IMR-90 (cell line): ENCODE measurements at regions not wholly inside any gene's neighbourhood (a gene's known extent, or its start where the extent isn't known, plus 50 kb on each side); places are given as distances from the start of the nearest gene placed in this dataset.

Experiments
- ATAC-seq: fragments of 200-7000 bp; cut with Tn5 transposase; 2 replicates; pipeline ENCODE4 v1.9.1; 2020; ENCODE audit warnings: low read depth, mild to moderate bottlenecking, moderate library complexity
- BruUV-seq: library from RNA; stranded (reverse); fragments of 400-500 nt; replicated peaks from 2 replicates; lab custom pipeline; 2021; lab: Mats Ljungman, UMichigan
- CTCF ChIA-PET: fragments of 300-600 bp; formaldehyde crosslinking; extraction: SDS; loops from one replicate; lab custom pipeline; 2021; ENCODE audit warnings: antibody characterized with exemption; lab: Yijun Ruan, JAX
- POLR2A ChIA-PET: fragments of 300-600 bp; sonication (Branson Sonifier 250); formaldehyde crosslinking; loops from one replicate; lab custom pipeline; 2022; ENCODE audit warnings: antibody characterized with exemption; ENCODE audit not compliant: unreplicated experiment; lab: Charles Lee
- DNase-seq: peaks from one replicate; pipeline ENCODE4 v3.0.0; 2013
- H2AFZ ChIP-seq: replicated peaks from 2 replicates; pipeline ENCODE3; 2013; ENCODE audit warnings: low read length, mild to moderate bottlenecking; ENCODE audit not compliant: poor library complexity
- H2AK5ac ChIP-seq: 2 replicates; pipeline ENCODE4 v1.6.1; 2013; ENCODE audit warnings: low read depth, low read length, inconsistent platforms
- H2AK9ac ChIP-seq: replicated peaks from 2 replicates; pipeline ENCODE3; 2013; ENCODE audit warnings: mild to moderate bottlenecking, low read depth, low read length, moderate library complexity; ENCODE audit not compliant: poor library complexity
- H2BK120ac ChIP-seq: 2 replicates; pipeline ENCODE4 v1.6.1; 2013; ENCODE audit warnings: low read depth, low read length, inconsistent platforms
- H2BK15ac ChIP-seq: 3 replicates; pipeline ENCODE4 v1.6.1; 2013; ENCODE audit warnings: low read depth, low read length, inconsistent platforms
- H2BK20ac ChIP-seq: 2 replicates; pipeline ENCODE4 v1.6.1; 2013; ENCODE audit warnings: low read depth, mild to moderate bottlenecking, inconsistent platforms, low read length, moderate library complexity
- H2BK5ac ChIP-seq: 2 replicates; pipeline ENCODE4 v1.6.1; 2013; ENCODE audit warnings: mild to moderate bottlenecking, low read depth, low read length, inconsistent platforms; ENCODE audit not compliant: poor library complexity, severe bottlenecking
- H3K14ac ChIP-seq: replicated peaks from 2 replicates; pipeline ENCODE4 v1.6.1; 2013; ENCODE audit warnings: low read depth, low read length, inconsistent platforms
- H3K18ac ChIP-seq: 2 replicates; pipeline ENCODE4 v1.6.1; 2013; ENCODE audit warnings: low read depth, low read length, control low read depth
- H3K23ac ChIP-seq: 2 replicates; pipeline ENCODE4 v1.6.1; 2013; ENCODE audit warnings: low read depth, low read length, inconsistent platforms
- H3K27ac ChIP-seq: 2 replicates; pipeline ENCODE4 v1.5.1; 2013; ENCODE audit warnings: mild to moderate bottlenecking, control low read depth, low read length; ENCODE audit not compliant: insufficient read depth
- H3K27me3 ChIP-seq: 2 replicates; pipeline ENCODE4 v1.6.1; 2013; ENCODE audit warnings: low read length; ENCODE audit not compliant: control insufficient read depth, insufficient read depth
- H3K36me3 ChIP-seq: 2 replicates; pipeline ENCODE4 v1.6.1; 2013; ENCODE audit warnings: low read length, mixed read lengths; ENCODE audit not compliant: control insufficient read depth, insufficient read depth
- H3K4ac ChIP-seq: 2 replicates; pipeline ENCODE4 v1.6.1; 2013; ENCODE audit warnings: low read depth, low read length, inconsistent platforms
- H3K4me1 ChIP-seq: 2 replicates; pipeline ENCODE4 v1.6.1; 2013; ENCODE audit warnings: low read length, mixed read lengths; ENCODE audit not compliant: control insufficient read depth, insufficient read depth
- H3K4me2 ChIP-seq: 2 replicates; pipeline ENCODE4 v1.6.1; 2013; ENCODE audit warnings: low read depth, mild to moderate bottlenecking, control low read depth, low read length, moderate library complexity
- H3K4me3 ChIP-seq: 2 replicates; pipeline ENCODE4 v1.5.1; 2013; ENCODE audit warnings: low read depth, mild to moderate bottlenecking, control low read depth, low read length, moderate library complexity; ENCODE audit not compliant: insufficient read depth
- H3K56ac ChIP-seq: 2 replicates; pipeline ENCODE4 v1.6.1; 2013; ENCODE audit warnings: low read length, inconsistent platforms; ENCODE audit not compliant: insufficient read depth; ENCODE audit errors: extremely low read depth
- H3K79me1 ChIP-seq, 2 experiments: 2 replicates each; pipeline ENCODE4 v1.6.1; 2013; ENCODE audit warnings: low read length in 2 of 2, inconsistent platforms in 1 of 2, low read depth in 1 of 2
- H3K9ac ChIP-seq: 2 replicates; pipeline ENCODE4 v1.6.1; 2013; ENCODE audit warnings: low read depth, low read length, control low read depth
- H3K9me1 ChIP-seq: 2 replicates; pipeline ENCODE4 v1.6.1; 2013; ENCODE audit warnings: low read length, inconsistent platforms; ENCODE audit not compliant: insufficient read depth
- H3K9me3 ChIP-seq: 2 replicates; pipeline ENCODE4 v1.6.1; 2013; ENCODE audit warnings: low read length; ENCODE audit not compliant: control insufficient read depth, insufficient read depth
- H4K20me1 ChIP-seq: 2 replicates; pipeline ENCODE4 v1.6.1; 2013; ENCODE audit warnings: low read length, inconsistent platforms; ENCODE audit not compliant: insufficient read depth
- H4K5ac ChIP-seq: 2 replicates; pipeline ENCODE4 v1.6.1; 2013; ENCODE audit warnings: mild to moderate bottlenecking, low read depth, low read length, control low read depth
- H4K8ac ChIP-seq, 2 experiments: 2 replicates each; pipeline ENCODE4 v1.6.1; 2013; ENCODE audit warnings: low read depth in 2 of 2, low read length in 2 of 2, control low read depth in 1 of 2, inconsistent platforms in 1 of 2
- H4K91ac ChIP-seq: 2 replicates; pipeline ENCODE4 v1.6.1; 2013; ENCODE audit warnings: low read depth, low read length, inconsistent platforms; ENCODE audit not compliant: insufficient read depth
- BHLHE40 ChIP-seq: fragments of 150-350 bp; IDR thresholded peaks from 2 replicates; pipeline ENCODE4 v1.6.1; 2016; ENCODE audit warnings: mild to moderate bottlenecking, low read depth, low read length
- CHD1 ChIP-seq: IDR thresholded peaks from 2 replicates; pipeline ENCODE4 v1.6.1; 2012; ENCODE audit warnings: low read depth, low read length, improper control_type of control experiment
- FOS ChIP-seq: fragments of 150-350 bp; IDR thresholded peaks from 2 replicates; pipeline ENCODE4 v1.6.1; 2016; ENCODE audit warnings: low read depth, low read length
- MAFK ChIP-seq: IDR thresholded peaks from 2 replicates; pipeline ENCODE4 v1.6.1; 2012; ENCODE audit warnings: low read depth, low read length, improper control_type of control experiment
- MXI1 ChIP-seq: IDR thresholded peaks from 2 replicates; pipeline ENCODE4 v1.6.1; 2012; ENCODE audit warnings: low read depth, mild to moderate bottlenecking, low read length, moderate library complexity, borderline replicate concordance
- NFE2L2 ChIP-seq: fragments of 150-350 bp; IDR thresholded peaks from 2 replicates; pipeline ENCODE4 v1.6.1; 2016; ENCODE audit warnings: low read depth, mild to moderate bottlenecking, low read length
- POLR2A ChIP-seq: IDR thresholded peaks from 2 replicates; pipeline ENCODE4 v1.6.1; 2012; ENCODE audit warnings: mild to moderate bottlenecking, low read depth, low read length
- RAD21 ChIP-seq: IDR thresholded peaks from 2 replicates; pipeline ENCODE4 v1.6.1; 2012; ENCODE audit warnings: low read length, improper control_type of control experiment
- RCOR1 ChIP-seq: IDR thresholded peaks from 2 replicates; pipeline ENCODE4 v1.6.1; 2012; ENCODE audit warnings: mild to moderate bottlenecking, low read length, improper control_type of control experiment; ENCODE audit not compliant: insufficient replicate concordance
- RFX5 ChIP-seq: IDR thresholded peaks from 2 replicates; pipeline ENCODE4 v1.8.0; 2012; ENCODE audit warnings: low read depth, mild to moderate bottlenecking, low read length, moderate library complexity
- WGBS, 2 experiments: methylation state at CpG; one replicate each; pipeline versions ENCODE4 v1.1.5 to v1.1.7; 2013; ENCODE audit warnings: missing lambda C conversion rate in 2 of 2; ENCODE audit not compliant: insufficient read length in 1 of 2; ENCODE audit errors: extremely low coverage in 2 of 2; 5-methylcytosine and 5-hydroxymethylcytosine counted together
- dilution Hi-C: fragments of 300-500 bp; cut with HindIII; formaldehyde crosslinking; loops from one replicate; pipeline ENCODE4 v1.14.3; 2018; ENCODE audit warnings: low sequenced_read_pairs; ENCODE audit not compliant: unreplicated experiment
- in situ Hi-C: fragments of 300-500 bp; cut with MboI; formaldehyde crosslinking; loops from 3 replicates; pipeline ENCODE4 v1.14.3; 2019; ENCODE audit warnings: low sequenced_read_pairs, inconsistent platforms, mixed read lengths
- intact Hi-C: fragments of 100-400 bp; cut with micrococcal nuclease; formaldehyde crosslinking; loops from 2 replicates; pipeline ENCODE4 v1.10.0; 2022
- TF ChIP-seq, protein P1 (sequence below): fragments of 150-350 bp; IDR thresholded peaks from 2 replicates; pipeline ENCODE4 v1.6.1; 2016; ENCODE audit warnings: low read depth, mild to moderate bottlenecking, low read length, moderate library complexity, borderline replicate concordance
- TF ChIP-seq, protein P2 (sequence below): fragments of 150-350 bp; IDR thresholded peaks from 2 replicates; pipeline ENCODE4 v1.6.1; 2017; ENCODE audit warnings: mild to moderate bottlenecking, antibody characterized with exemption, low read length, low read depth
- TF ChIP-seq, protein P3 (sequence below): conservative IDR thresholded peaks from 2 replicates; pipeline ENCODE4 v1.5.1; 2012; ENCODE audit warnings: mild to moderate bottlenecking, low read depth, low read length, improper control_type of control experiment

DNA sequence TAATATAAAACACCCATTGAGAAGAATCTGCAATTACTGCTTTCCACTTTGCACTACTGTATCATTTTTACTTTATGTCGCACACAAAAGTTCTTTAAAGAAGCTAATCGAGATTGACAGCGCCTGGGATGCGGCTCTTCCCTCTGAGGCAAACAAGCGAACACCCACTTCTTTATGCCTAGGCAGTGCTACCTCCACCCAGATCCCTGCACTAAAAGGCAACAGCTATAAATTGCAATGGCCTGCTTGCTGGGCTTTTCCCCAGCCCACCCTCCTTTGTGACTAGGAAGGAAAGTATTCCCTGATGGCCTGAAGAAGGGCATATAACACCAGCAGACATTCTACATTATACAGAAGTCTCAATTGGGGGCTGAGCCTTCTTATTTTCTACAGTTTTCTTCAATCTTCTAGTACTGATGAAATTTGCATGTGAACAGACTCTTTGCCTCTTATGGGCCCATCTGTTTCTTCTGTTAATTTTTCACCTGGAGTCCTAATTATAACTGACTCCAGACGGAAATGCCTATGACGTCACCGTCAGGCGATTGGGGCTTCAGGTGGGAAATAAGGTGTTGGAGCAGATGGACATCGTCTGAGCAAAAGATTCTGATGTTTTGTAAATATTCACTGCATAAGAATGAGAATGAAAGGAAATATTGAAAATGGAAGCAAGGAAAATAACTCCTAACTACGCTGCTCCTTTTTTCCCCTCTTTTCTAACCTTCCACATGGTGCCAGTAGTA, 138.9 kb upstream of the DCC start:
- Histone ChIP-seq H3K79me1 (no peaks in the 10 kb centered on the region), H3K4ac (no peak overlapping the region), H3K4me1 (no peaks in the 10 kb centered on the region), H3K23ac (no peak overlapping the region), H3K27ac (no peak overlapping the region), H3K9ac (no peak overlapping the region), H2AK9ac (no peak overlapping the region), H2BK120ac (no peak overlapping the region), H2AK5ac (no peak overlapping the region), H3K9me1 (no peaks in the 10 kb centered on the region), H3K56ac (no peak overlapping the region), H3K9me3 (peaks cover 7% of the 10 kb centered on the region), H3K36me3 (no peaks in the 10 kb centered on the region), H2BK15ac (no peak overlapping the region), H3K4me3 (no peak overlapping the region), H4K5ac (no peak overlapping the region), H2AFZ (no peak overlapping the region), H3K27me3 (no peaks in the 10 kb centered on the region), H3K18ac (no peak overlapping the region), H4K91ac (no peak overlapping the region), H4K8ac (no peak overlapping the region), H2BK5ac (no peak overlapping the region), H3K4me2 (no peak overlapping the region), H3K14ac (no peak overlapping the region), H4K20me1 (no peaks in the 10 kb centered on the region), H2BK20ac (no peak overlapping the region)
- intact Hi-C loops (no loop called here), in situ Hi-C loops (no loop called here), dilution Hi-C loops (no loop called here)
- 60% methylated on average over 1 of the region's 11 CpGs; no CpG with 5 or more reads in 1 of the 2 experiments for WGBS, 2 experiments
- ChIA-PET CTCF (no interaction called here), POLR2A (no interaction called here)
- ATAC-seq (no peak), DNase-seq (no peak)
- no TSS peak for BruUV-seq
- TF ChIP-seq CHD1 (no peak), RAD21 (no peak), MAFK (no peak), FOS (no peak), RCOR1 (no peak), NFE2L2 (no peak), RFX5 (no peak), MXI1 (no peak), POLR2A (no peak), BHLHE40 (no peak)
- TF ChIP-seq, protein P1, sequence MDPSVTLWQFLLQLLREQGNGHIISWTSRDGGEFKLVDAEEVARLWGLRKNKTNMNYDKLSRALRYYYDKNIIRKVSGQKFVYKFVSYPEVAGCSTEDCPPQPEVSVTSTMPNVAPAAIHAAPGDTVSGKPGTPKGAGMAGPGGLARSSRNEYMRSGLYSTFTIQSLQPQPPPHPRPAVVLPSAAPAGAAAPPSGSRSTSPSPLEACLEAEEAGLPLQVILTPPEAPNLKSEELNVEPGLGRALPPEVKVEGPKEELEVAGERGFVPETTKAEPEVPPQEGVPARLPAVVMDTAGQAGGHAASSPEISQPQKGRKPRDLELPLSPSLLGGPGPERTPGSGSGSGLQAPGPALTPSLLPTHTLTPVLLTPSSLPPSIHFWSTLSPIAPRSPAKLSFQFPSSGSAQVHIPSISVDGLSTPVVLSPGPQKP = no peak
- TF ChIP-seq, protein P2, sequence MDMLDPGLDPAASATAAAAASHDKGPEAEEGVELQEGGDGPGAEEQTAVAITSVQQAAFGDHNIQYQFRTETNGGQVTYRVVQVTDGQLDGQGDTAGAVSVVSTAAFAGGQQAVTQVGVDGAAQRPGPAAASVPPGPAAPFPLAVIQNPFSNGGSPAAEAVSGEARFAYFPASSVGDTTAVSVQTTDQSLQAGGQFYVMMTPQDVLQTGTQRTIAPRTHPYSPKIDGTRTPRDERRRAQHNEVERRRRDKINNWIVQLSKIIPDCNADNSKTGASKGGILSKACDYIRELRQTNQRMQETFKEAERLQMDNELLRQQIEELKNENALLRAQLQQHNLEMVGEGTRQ = no peak
- TF ChIP-seq, protein P3, sequence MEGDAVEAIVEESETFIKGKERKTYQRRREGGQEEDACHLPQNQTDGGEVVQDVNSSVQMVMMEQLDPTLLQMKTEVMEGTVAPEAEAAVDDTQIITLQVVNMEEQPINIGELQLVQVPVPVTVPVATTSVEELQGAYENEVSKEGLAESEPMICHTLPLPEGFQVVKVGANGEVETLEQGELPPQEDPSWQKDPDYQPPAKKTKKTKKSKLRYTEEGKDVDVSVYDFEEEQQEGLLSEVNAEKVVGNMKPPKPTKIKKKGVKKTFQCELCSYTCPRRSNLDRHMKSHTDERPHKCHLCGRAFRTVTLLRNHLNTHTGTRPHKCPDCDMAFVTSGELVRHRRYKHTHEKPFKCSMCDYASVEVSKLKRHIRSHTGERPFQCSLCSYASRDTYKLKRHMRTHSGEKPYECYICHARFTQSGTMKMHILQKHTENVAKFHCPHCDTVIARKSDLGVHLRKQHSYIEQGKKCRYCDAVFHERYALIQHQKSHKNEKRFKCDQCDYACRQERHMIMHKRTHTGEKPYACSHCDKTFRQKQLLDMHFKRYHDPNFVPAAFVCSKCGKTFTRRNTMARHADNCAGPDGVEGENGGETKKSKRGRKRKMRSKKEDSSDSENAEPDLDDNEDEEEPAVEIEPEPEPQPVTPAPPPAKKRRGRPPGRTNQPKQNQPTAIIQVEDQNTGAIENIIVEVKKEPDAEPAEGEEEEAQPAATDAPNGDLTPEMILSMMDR = no peak
